Endothelial cell of umbilical vein (primary cell): ENCODE measurements at regions not wholly inside any gene's neighbourhood (a gene's known extent, or its start where the extent isn't known, plus 50 kb on each side); places are given as distances from the start of the nearest gene placed in this dataset.

Experiments
- BruUV-seq: library from RNA; stranded (reverse); fragments of 400-500 nt; replicated peaks from 2 replicates; lab custom pipeline; 2021; lab: Mats Ljungman, UMichigan
- CTCF ChIA-PET: fragments of 300-600, 350-600 bp; sonication (Branson Sonifier 250); formaldehyde crosslinking; loops from one replicate; lab custom pipeline; 2021; ENCODE audit warnings: antibody characterized with exemption, inconsistent platforms; lab: Charles Lee
- POLR2A ChIA-PET: fragments of 300-600, 350-600 bp; sonication (Branson Sonifier 250); formaldehyde crosslinking; loops from one replicate; lab custom pipeline; 2021; ENCODE audit warnings: antibody characterized with exemption, inconsistent platforms; lab: Charles Lee
- DNase-seq: peaks from one replicate; pipeline ENCODE4 v3.0.0-alpha.2; 2011; ENCODE audit warnings: low read depth, low spot score
- FAIRE-seq: peaks from 2 replicates; lab custom pipeline; 2011; peaks lifted over from hg19 to GRCh38; lab: Jason Lieb, UNC
- H2AFZ ChIP-seq: 2 replicates; pipeline ENCODE4 v1.6.0; 2012; ENCODE audit warnings: low read depth, low read length, control low read depth, inconsistent platforms
- H3K27ac ChIP-seq: 2 replicates; pipeline ENCODE4 v1.5.1; 2011; ENCODE audit warnings: low read depth, mild to moderate bottlenecking, control low read depth, low read length, moderate library complexity; ENCODE audit not compliant: insufficient read depth
- H3K27me3 ChIP-seq, 2 experiments: 2 replicates each; pipeline versions ENCODE4 v1.6.0 to v1.6.1; 2011; ENCODE audit warnings: low read length in 2 of 2, mixed read lengths in 1 of 2; ENCODE audit not compliant: control insufficient read depth in 2 of 2, insufficient read depth in 2 of 2
- H3K36me3 ChIP-seq, 2 experiments: 2 replicates in 1 of 2; 3 replicates in 1 of 2; pipeline ENCODE4 v1.5.1; 2011; ENCODE audit warnings: low read length in 2 of 2, mild to moderate bottlenecking in 1 of 2, moderate library complexity in 1 of 2; ENCODE audit not compliant: control insufficient read depth in 2 of 2, insufficient read depth in 2 of 2; ENCODE audit errors: extremely low read depth in 1 of 2
- H3K4me1 ChIP-seq: 3 replicates; pipeline ENCODE4 v1.5.1; 2011; ENCODE audit warnings: mild to moderate bottlenecking, low read length; ENCODE audit not compliant: control insufficient read depth, insufficient read depth; ENCODE audit errors: extremely low read depth
- H3K4me2 ChIP-seq: 2 replicates; pipeline ENCODE4 v1.6.1; 2011; ENCODE audit warnings: low read length, control low read depth, mixed read lengths; ENCODE audit not compliant: insufficient read depth
- H3K4me3 ChIP-seq, 3 experiments: fragments of 200-600 bp in 1 of 3; sonication (generic), shearing (Covaris generic) in 1 of 3; replicated peaks in 1 of 3; 2 replicates each; pipeline ENCODE4 v1.5.1; 2011 to 2016; ENCODE audit warnings: control low read depth in 3 of 3, low read length in 3 of 3, mild to moderate bottlenecking in 2 of 3, inconsistent platforms in 1 of 3, low read depth in 1 of 3, moderate library complexity in 1 of 3; ENCODE audit not compliant: insufficient read depth in 1 of 3
- H3K79me2 ChIP-seq: 2 replicates; pipeline ENCODE4 v1.6.0; 2012; ENCODE audit warnings: low read length, inconsistent platforms; ENCODE audit not compliant: control insufficient read depth, insufficient read depth
- H3K9ac ChIP-seq: replicated peaks from 2 replicates; pipeline ENCODE3; 2011; ENCODE audit warnings: low read length, control low read depth; ENCODE audit not compliant: insufficient read depth; ENCODE audit errors: extremely low read depth
- H3K9me1 ChIP-seq: replicated peaks from 3 replicates; pipeline ENCODE4 v1.6.0; 2011; ENCODE audit warnings: mild to moderate bottlenecking, low read length; ENCODE audit not compliant: control insufficient read depth, insufficient read depth; ENCODE audit errors: extremely low read depth
- H3K9me3 ChIP-seq: replicated peaks from 2 replicates; pipeline ENCODE4 v1.5.1; 2012; ENCODE audit warnings: low read length, inconsistent platforms; ENCODE audit not compliant: control insufficient read depth, insufficient read depth
- H4K20me1 ChIP-seq: replicated peaks from 2 replicates; pipeline ENCODE3; 2011; ENCODE audit warnings: mild to moderate bottlenecking, low read length; ENCODE audit not compliant: control insufficient read depth, insufficient read depth; ENCODE audit errors: extremely low read depth
- EZH2 ChIP-seq: IDR thresholded peaks from 2 replicates; pipeline ENCODE4 v1.6.1; 2012; ENCODE audit warnings: borderline replicate concordance, low read depth, mild to moderate bottlenecking, moderate library complexity, low read length, inconsistent platforms; ENCODE audit not compliant: severe bottlenecking
- FOS ChIP-seq: IDR thresholded peaks from 2 replicates; pipeline ENCODE4 v1.6.1; 2011; ENCODE audit warnings: mild to moderate bottlenecking, low read length, moderate library complexity, borderline replicate concordance; ENCODE audit not compliant: insufficient read depth
- GATA2 ChIP-seq: IDR thresholded peaks from 2 replicates; pipeline ENCODE4 v1.7.0; 2011; ENCODE audit warnings: low read depth, mild to moderate bottlenecking, moderate library complexity, mixed read lengths, low read length; ENCODE audit not compliant: insufficient read length, insufficient read depth
- JUN ChIP-seq: IDR thresholded peaks from 2 replicates; pipeline ENCODE4 v1.6.1; 2011; ENCODE audit warnings: borderline replicate concordance, low read depth; ENCODE audit not compliant: insufficient read length, insufficient read depth
- MAX ChIP-seq: IDR thresholded peaks from 2 replicates; pipeline ENCODE4 v1.6.1; 2011; ENCODE audit not compliant: insufficient read depth, insufficient read length
- MYC ChIP-seq: IDR thresholded peaks from one replicate; pipeline ENCODE4 v1.6.1; 2011; ENCODE audit warnings: mild to moderate bottlenecking, low read depth, low read length
- POLR2A ChIP-seq: IDR thresholded peaks from 2 replicates; pipeline ENCODE4 v1.6.1; 2012; ENCODE audit warnings: low read depth, mild to moderate bottlenecking, control low read depth, low read length
- POLR2AphosphoS5 ChIP-seq: IDR thresholded peaks from 2 replicates; pipeline ENCODE4 v1.6.1; 2012; ENCODE audit warnings: low read depth, mild to moderate bottlenecking, control low read depth, low read length, moderate library complexity; ENCODE audit not compliant: insufficient read depth
- dilution Hi-C: fragments of 300-500 bp; cut with MboI; formaldehyde crosslinking; loops from one replicate; pipeline ENCODE4 v1.15.0; 2019; ENCODE audit warnings: low sequenced_read_pairs; ENCODE audit not compliant: extremely low pct_ligation_motif_present
- intact Hi-C: fragments of 100-400 bp; cut with micrococcal nuclease; formaldehyde crosslinking; loops from one replicate; pipeline ENCODE4 v1.10.0; 2022
- TF ChIP-seq, protein P1 (sequence below), 2 donors: IDR thresholded peaks; 1 replicate in 1 of 2; 2 replicates in 1 of 2; pipeline ENCODE4 v1.5.1; 2011; ENCODE audit warnings: low read length in 2 of 2, mild to moderate bottlenecking in 2 of 2, moderate library complexity in 2 of 2, control low read depth in 1 of 2, inconsistent platforms in 1 of 2, low read depth in 1 of 2; ENCODE audit not compliant: insufficient read depth in 1 of 2; ENCODE audit errors: extremely low read depth in 1 of 2

DNA sequence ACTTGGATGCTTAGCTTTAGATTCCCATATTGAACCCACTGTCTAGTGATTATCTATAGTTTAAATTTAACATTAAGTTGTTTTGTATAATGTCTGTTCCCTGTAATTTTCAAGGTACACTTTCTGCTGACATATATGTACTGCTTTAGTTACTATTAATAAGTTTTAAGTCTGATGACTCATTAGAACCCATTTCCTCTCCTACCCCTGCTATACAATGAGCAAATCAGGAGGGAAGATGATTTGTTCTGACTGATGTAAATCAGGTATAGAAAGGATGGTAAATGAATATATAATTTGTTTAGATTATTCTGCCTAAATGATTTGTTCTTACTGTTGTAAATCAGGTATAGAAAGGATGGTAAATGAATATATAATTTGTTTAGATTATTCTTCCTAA lies 691.8 kb downstream of the NXPH1 start:
- Histone ChIP-seq H3K36me3 (no peaks in the 10 kb centered on the region), H3K4me2 (no peak overlapping the region), H3K9me1 (no peaks in the 10 kb centered on the region), H3K79me2 (no peaks in the 10 kb centered on the region), H3K9me3 (peaks cover 4% of the 10 kb centered on the region), H2AFZ (no peak overlapping the region), H4K20me1 (no peaks in the 10 kb centered on the region), H3K4me1 (no peaks in the 10 kb centered on the region), H3K27ac (no peak overlapping the region), H3K9ac (no peak overlapping the region), H3K4me3 (no peak overlapping the region), H3K27me3 (no peaks in the 10 kb centered on the region)
- intact Hi-C loops (no loop called here), dilution Hi-C loops (no loop called here)
- ChIA-PET CTCF (no interaction called here), POLR2A (no interaction called here)
- no peak for FAIRE-seq
- TF ChIP-seq EZH2 (no peak), JUN (no peak), MYC (no peak), POLR2AphosphoS5 (no peak), POLR2A (no peak), GATA2 (no peak), FOS (no peak), MAX (no peak)
- TF ChIP-seq, protein P1, sequence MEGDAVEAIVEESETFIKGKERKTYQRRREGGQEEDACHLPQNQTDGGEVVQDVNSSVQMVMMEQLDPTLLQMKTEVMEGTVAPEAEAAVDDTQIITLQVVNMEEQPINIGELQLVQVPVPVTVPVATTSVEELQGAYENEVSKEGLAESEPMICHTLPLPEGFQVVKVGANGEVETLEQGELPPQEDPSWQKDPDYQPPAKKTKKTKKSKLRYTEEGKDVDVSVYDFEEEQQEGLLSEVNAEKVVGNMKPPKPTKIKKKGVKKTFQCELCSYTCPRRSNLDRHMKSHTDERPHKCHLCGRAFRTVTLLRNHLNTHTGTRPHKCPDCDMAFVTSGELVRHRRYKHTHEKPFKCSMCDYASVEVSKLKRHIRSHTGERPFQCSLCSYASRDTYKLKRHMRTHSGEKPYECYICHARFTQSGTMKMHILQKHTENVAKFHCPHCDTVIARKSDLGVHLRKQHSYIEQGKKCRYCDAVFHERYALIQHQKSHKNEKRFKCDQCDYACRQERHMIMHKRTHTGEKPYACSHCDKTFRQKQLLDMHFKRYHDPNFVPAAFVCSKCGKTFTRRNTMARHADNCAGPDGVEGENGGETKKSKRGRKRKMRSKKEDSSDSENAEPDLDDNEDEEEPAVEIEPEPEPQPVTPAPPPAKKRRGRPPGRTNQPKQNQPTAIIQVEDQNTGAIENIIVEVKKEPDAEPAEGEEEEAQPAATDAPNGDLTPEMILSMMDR (IDR thresholded peaks at IDR 0.05; ENCODE audit: extremely low read depth in 1 of 2, insufficient read depth in 1 of 2, low read depth in 1 of 2, low read length in 2 of 2) = no peak
- no TSS peak for BruUV-seq
- no peak for DNase-seq
